GOT3 (cell line): ENCODE measurements at regions not wholly inside any gene's neighbourhood (a gene's known extent, or its start where the extent isn't known, plus 50 kb on each side); places are given as distances from the start of the nearest gene placed in this dataset.

ENCODE experiments used
- DNase-seq: peaks from one replicate; lab custom pipeline; 2025; ENCODE audit warnings: mixed read lengths; lab: John Stamatoyannopoulos, UW

DNA sequence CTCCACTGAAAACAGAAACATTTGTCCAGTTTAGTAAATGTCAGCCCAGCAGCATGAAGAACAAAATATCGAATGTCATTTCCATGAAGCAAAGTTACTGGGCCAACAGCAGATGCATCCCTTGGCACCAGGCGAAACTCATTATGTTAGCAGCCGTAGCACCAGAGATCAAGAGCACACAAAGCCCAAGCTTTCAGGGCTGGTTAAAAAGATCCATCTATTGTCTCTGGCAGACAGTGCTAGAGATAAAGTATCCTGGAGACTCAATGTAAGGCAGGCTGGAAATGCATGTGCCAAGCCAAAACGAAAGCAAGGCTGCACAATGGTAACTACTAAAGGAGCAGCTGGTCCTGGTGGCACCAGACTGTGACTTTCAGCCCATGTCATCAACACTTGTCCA is 120.3 kb upstream of the PLEKHG7 start:
- DNase-seq = no peak

DNA sequence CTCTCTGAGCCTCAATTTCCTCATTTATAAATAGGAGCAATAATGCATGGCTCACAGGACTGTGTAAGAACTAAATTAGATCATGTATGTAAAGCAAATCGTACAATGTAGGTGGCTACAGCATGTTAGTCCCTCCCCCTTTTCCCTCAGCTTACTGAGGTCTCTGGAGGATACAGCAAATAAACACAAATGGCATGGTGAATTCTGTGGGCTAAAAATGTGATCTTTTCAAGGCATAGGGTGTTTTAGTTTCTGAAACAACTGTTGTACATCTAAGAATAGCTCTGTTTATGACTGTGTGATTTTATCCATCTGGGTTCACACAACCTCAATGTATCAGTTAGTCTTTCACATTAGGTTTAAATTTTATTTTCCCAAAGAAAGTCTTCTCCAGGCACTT is 121.2 kb upstream of the PLEKHG7 start:
- no peak for DNase-seq

DNA sequence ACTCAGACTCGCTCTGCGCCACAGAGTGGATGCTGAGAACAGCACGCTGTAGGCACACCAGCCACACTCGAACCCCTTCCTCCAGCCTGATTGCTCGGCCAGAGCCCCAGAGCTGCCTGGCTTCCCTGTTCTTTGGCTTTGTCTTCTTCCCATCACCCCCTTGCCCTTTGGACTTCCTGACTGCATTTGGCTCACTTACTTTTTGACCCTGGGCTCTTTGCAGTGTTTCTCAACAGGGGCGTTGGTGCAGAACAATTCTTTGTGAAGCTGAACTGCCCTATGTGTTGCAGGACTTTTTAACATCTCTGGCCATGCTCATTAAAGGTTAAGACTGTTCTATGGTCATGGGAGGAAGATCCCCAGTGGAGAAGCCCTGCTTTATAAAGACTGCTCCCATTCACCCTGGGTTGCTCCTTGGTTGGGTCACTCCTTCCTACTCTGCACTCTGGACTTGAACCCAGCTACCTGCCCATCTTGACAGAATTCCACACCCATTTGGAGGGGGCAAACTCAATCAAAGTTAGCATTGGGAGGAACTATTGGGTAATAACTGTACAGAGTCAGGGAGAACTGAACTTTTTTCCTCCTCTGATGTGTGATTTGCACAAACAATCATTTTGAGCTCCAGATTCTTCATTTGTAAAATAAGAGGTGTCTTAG is 127.7 kb upstream of the PLEKHG7 start:
- DNase-seq = no peak

DNA sequence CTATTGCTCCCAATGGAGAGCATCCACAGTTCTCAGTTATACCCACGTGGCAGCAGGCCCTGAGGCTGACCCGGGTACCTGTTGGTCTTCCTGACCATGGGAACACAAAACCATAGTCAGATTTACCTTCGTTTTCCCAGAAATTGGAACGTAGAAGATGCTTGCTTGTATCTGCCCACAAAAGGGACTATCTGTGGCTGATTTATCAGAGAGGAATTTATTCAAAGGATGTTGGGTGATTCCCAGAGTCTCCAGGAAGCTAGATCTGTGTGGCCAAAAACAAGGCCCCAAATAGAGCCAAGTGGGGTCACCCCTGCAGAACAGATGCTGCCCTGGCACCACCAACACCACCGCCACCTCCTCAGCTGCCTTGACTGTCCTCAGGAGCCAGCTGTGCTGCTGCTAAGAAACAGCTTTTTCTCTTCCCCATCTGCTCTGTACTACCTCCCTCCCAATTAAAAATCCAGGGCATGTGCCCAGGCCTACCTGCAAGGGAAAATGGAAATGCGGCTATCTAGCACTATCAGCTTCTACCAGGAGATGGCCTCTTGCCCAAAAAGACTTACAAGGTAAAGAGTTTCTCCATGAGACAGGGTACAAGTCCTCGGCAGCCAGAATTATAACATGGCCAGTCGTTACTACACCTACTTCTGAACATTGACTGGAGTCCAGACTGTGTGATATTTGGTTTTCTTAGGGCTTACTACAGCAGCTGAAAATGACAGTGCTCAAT is 128.6 kb upstream of the PLEKHG7 start:
- no peak for DNase-seq

GRCh38 chr12:92573104-92573503 is 129.7 kb upstream of the PLEKHG7 start:
- no peak for DNase-seq

DNA sequence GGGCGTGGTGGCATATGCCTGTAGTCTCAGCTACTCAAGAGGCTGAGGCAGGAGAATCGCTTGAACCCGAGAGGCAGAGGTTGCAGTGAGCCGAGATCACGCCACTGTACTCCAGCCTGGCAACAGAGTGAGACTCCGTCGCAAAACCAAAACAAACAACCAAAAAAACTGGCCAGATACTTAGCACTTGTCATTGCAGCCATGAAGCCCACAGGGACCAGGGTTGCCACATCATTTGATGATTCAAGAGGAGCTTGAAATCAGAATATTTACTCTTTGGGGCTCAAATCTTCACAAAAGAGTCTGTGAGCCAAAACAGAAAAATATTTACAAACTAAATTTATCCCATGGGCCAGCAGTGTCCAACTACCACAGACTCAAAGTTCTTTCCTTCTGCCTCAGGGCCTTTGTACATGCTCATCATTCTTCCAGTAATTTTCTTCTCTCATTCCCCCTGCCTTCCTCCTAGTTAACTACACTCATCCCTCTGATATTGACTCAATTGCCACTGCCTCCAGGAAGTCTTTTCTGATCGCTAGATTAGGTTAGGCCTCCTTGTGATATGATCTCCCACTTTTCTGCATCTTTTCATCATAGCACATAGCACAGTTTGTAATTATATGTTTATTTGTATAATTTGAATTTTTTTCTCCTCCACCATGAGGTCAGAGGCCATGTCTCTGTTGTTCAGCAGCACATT is 130.8 kb upstream of the PLEKHG7 start:
- no peak for DNase-seq

GRCh38 chr12:92571169-92571568 is 131.6 kb upstream of the PLEKHG7 start:
- no peak for DNase-seq

GRCh38 chr12:92570056-92570753 is 132.6 kb upstream of the PLEKHG7 start:
- no peak for DNase-seq

- no peak for DNase-seq
These were observed 134.1 kb upstream of the PLEKHG7 start for GRCh38 chr12:92568691-92569090.

GRCh38 chr12:92566448-92567019 is 136.3 kb upstream of the PLEKHG7 start:
- DNase-seq = no peak

GRCh38 chr12:92563819-92564218 is 139.0 kb upstream of the PLEKHG7 start:
- DNase-seq = no peak

GRCh38 chr12:92562063-92562734 is 140.6 kb upstream of the PLEKHG7 start:
- DNase-seq = no peak

GRCh38 chr12:92561543-92561899 is 141.3 kb upstream of the PLEKHG7 start:
- DNase-seq = no peak

GRCh38 chr12:92560713-92561542 is 141.9 kb upstream of the PLEKHG7 start:
- no peak for DNase-seq

DNA sequence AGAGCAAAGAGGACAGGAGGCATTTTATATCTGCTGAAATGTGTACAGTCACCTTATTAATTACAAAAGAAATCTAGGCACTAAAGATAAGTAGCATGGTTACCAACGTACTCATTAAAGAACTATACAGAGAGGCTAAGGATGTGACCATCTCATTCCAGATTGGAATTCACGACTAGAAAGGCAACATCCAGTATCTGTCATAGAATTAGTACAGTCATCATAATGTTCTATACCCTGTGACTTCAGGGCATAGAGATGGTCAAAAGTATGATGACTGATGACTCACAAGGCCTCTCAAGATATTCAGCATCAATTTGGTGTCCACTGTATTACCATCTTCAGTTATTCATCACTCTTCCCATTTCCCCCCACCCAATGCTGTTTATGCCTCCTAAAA is 144.0 kb upstream of the PLEKHG7 start:
- no peak for DNase-seq

DNA sequence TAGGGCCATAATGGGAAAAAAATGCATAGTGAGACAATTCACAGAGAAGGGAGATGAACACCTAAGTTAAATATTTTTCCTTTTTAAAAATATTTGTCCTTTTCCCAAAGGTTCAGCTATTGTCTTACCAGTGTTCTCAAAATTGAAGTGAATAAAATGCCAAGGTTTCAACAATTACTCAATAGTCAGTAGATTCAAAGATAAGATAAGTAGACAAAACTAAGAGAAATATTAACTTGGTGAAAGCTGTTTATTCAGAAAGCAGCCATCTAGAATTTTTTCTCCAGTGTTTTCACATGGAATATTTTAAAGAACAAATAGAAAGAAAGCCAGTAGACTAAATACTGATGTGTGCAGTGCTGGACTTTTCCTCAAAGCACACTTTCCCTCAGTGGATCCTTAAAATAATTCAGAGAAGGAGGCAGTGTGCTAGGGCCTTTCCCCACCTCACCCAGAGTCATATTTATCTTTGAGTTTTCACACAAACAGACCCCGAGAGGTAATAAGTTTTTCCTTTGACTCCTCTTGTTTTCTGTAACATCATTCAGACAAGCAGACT is 144.5 kb upstream of the PLEKHG7 start:
- DNase-seq = no peak

DNA sequence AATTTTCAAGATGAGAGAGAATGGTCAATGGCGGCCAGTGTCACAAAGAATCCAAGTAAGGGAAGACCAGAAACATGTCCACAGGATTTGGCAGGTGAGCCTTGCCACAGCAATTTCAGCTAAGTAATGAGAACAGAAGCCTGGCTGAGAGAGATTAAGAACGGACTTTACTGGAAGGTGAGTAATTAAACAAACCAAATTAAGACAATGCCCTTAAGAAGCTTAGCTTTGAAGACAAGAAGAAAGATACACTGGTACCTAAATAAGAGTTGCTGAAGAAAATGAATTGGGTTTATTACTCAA is 145.4 kb upstream of the PLEKHG7 start:
- DNase-seq = no peak

DNA sequence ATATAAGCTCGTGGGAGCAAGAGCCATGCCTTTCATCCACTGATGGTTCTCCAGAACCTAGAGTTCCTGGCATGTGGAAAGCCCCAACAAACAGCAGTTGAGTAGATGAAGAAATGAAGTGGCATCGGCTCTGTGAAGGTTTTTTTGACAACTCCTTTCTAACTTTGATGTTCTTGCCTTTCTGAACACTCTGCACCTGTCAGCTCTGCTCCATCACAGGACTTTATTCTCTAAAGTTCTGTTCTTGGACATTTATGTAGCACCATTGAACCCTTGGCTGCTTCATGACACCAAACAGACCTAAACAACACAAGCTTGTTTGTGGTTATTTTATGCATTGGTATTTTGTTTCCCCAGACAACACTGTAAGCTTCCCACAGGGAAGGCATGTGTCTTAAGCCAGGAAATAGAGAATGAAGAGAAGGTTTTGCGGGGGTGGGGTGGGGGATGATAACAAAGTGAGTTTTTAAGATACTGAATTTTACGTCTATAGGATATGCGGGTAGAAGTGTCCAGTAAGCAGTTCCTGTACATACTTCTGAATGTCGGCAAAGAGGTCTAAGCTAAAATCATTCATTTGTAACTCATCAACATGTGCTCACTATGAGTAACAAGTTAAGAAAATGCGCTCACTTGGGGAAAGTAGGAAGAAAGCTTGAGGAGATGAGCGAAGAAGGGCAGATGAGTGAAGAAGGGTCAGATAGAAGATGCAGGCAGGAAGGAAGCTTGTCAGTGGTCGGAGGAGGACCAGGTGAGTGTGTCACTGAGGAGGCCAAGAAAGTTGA is 146.0 kb upstream of the PLEKHG7 start:
- DNase-seq = no peak

DNA sequence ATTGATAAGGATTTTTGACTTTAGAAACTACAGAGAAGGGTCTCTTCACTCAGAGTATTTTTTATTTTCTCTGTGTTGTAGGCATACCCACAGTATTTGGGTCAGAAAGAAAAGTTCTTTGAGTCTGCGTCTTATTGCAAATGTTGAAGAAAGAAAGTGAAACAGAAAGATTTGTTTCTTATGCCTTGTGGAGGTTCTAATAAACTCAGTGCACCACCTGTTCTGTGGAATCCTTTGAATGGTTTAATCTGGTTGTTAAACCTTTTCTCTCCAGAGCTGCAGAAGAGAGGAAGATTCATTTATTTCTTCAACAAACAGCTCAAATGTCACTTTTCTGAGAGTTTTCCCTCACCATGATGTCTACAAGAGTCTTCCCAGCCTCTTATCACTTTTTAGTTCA is 146.6 kb upstream of the PLEKHG7 start:
- no peak for DNase-seq
